Germinal center (tissue), 1 donor: ENCODE measurements at regions not wholly inside any gene's neighbourhood (a gene's known extent, or its start where the extent isn't known, plus 50 kb on each side); places are given as distances from the start of the nearest gene placed in this dataset.
"Not testable (repeated sequence)": the region's sequence is repeated elsewhere in the genome, so short reads cannot be mapped to it uniquely, and the experiment has no call there.

ENCODE experiments used
- DNase-seq: peaks from one replicate; pipeline ENCODE4 v3.0.0; 2012; ENCODE audit warnings: mixed read lengths, low spot score

GRCh38 chr9:80521151-80521550 lies 949.4 kb downstream of the TLE4 start:
- DNase-seq: no peak

DNA sequence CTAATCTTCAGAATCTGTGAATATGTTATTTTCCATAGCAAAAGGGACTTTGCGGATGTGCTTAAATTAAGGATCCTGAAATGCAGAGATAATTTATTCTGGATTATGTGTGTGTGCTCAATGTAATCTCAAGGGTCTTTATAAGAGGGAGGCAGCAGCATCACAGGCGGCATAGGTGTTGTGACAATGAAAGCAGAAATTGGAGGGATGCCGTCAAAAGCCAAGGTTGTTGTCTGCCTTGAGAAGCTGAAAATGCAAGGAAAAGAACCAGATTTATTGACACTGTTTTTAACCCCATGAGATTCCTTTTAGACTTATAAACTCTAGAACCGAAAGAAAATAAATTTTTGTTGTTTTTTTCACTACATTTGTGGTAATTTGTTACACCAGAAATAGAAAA lies 948.5 kb downstream of the TLE4 start:
- DNase-seq: no peak

DNA sequence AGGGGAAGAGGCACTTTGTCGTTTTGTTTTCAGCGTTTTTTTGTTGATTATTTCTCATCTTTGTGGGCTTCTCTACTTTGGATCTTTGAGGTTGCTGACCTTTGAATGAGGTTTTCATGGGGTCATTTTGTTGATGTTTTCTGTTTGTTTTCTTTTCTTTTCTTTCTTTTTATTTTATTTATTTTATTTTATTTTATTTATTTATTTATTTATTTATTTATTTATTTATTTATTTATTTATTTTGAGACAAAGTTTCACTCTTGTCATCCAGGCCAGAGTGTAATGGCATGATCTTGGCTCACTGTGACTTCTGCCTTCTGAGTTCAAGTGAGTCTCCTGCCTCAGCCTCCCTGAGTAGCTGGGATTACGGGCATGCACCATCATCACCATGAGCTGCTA lies 946.7 kb downstream of the TLE4 start:
- DNase-seq: no peak

DNA sequence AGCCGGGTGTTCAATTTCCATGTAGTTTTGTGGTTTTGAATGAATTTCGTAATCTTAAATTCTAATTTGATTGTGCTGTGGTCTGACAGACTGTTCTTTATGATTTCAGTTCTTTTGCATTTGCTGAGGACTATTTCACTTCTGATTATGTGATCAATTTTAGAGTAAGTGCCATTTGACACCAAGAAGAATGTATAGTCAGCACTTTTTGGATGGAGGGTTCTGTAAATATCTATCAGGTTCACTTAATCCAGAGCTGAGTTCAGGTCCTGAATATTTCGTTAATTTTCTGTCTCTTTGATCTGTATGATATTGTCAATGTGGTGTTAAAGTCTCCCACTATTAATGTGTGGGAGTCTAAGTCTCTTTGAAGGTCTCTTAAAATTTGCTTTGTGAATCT lies 944.9 kb downstream of the TLE4 start:
- DNase-seq: no peak

- no peak for DNase-seq
Observed at GRCh38 chr9:80509358-80509757, 937.6 kb downstream of the TLE4 start.

DNA sequence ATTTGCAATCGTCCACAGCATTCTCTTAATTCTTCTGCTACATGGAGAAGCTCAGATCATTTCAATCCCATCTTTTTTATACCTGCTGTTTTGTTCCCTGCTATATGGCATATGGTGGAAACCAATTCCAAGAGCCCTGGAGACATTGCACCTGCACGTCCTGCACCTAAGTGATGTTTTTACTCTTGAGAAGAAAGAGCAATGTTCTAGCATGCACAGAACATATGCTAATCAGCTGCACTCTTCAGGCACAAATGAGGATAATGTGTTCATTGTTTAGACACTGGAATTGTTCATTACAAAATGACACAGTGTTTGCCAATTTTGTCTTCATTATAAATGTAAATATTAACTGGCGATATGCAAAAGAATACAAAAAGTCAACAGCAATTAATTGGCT lies 935.8 kb downstream of the TLE4 start:
- no peak for DNase-seq

DNA sequence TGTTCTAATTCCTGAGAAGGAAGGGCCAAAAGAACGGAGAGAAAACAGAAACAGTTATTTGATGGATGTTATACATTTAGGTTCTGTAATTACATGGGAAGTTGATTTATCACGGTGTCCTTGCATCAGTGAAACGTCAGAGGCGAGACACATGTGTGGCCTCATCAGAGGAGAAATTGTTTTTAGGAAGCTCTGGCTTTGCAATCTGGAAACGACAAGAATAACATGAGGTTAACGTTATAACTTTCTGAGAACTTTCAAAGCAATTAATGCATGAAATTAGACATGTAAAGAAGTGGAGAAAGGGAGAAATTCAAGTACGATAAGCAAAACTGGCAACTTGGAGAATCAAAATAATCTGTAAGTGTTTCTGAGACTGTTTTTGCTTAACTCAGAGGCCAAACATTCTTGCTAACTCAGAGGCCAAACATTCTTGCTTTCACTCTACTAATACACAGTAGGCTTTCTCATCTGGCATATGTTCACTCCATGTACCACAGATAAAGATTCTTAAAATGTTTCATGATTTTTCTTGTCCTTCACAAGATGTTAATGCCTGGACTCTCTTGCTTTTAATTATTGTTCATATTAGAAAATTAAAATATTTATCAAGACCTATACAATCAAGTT lies 933.0 kb downstream of the TLE4 start:
- DNase-seq: no peak

- no peak for DNase-seq
Observed at GRCh38 chr9:80503671-80504281, 932.0 kb downstream of the TLE4 start.

DNA sequence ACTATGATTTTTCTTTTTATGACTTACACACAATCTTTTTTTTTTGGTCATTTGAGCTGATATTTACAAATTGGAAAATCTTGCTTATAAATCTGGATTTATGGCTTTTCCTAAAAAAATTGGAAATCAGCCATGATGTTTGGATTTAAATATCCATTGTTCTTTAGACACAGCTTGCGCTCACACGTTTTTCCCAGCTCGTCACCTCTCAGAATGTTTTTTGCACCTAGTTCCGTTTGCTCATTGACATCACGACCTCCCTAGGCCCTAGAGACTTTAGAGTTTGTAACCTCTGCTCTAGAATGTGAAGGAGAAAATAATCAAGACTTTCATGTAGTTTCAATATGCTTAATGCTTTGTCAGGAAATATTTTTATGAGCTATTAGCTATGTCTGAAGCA lies 930.5 kb downstream of the TLE4 start:
- no peak for DNase-seq

- no peak for DNase-seq
Observed at GRCh38 chr9:80501635-80502034, 929.9 kb downstream of the TLE4 start.

GRCh38 chr9:80500300-80500699 lies 928.5 kb downstream of the TLE4 start:
- no peak for DNase-seq

DNA sequence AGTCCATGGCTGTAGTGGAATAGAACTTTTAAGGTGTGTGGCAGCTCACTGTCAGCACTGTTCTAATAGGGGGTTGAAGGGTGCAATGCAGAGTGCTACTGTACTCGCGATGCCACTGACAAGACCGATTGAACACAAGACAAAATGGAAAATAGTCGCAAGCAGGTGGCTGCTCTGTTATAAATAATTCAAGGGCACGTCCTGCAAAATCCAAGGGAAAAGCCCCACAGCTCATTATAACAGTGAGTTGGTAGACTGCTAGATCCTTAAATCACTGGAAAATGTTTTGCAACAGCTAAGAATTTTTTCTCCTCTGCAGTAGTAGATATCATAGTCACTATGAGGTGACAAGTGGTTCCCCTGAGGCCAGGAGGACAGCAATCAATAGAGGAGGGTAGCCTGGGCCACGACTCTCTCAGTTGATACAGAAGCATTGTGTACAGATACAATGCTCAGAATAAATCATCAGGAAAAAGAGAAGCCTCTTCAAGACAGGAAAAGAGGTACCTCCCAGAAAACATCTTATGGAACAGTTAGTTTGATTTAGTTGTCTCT lies 926.3 kb downstream of the TLE4 start:
- no peak for DNase-seq

DNA sequence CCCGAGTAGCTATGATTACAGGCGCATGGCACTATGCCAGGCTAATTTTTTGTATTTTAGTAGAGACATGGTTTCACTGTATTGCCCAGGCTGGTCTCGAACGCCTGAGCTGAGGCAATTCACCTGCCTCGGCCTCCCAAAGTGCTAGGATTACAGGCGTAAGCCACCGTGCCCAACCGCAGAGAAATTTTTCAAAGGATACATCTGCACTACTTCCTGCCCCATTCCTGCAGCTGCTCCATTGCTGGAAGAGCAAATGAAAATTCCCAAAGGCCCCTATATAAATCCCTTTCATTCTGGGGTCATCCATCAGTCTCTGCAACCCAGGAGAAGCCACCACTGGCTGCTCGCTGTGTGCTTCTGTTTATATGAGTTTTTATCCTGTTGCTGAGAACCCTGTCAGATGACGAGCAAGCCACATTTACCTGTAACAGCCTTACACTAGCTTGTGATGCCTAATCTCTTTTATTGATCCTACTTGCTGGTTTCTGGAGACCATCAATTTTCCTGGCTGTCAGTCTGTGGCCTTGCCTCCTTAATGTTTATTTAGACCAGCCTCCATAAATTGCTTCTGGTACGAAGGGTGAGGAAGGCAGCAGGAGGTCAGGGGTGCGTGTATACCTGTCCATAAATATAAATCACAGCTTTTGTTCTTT lies 925.3 kb downstream of the TLE4 start:
- DNase-seq: no peak

DNA sequence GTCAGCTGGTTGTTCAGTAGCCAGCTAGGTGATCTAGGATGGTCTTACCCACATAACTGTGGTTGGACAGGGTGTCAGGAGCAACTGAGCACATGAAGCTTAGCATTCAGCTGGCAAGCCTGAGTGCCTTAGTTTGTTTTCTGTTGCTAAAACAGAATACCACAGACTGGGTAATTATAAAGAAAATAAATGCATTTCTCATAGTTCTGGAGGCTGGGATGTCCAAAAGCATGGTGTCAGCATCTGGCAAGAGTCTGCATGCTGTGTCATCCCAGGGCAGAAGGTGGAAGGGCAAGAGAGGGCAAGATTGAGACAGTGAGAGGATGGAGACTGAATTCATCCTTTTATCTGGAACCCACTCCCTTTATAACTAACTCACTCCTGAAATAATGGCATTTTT lies 921.5 kb downstream of the TLE4 start:
- no peak for DNase-seq

GRCh38 chr9:80492221-80492620 lies 920.5 kb downstream of the TLE4 start:
- no peak for DNase-seq

DNA sequence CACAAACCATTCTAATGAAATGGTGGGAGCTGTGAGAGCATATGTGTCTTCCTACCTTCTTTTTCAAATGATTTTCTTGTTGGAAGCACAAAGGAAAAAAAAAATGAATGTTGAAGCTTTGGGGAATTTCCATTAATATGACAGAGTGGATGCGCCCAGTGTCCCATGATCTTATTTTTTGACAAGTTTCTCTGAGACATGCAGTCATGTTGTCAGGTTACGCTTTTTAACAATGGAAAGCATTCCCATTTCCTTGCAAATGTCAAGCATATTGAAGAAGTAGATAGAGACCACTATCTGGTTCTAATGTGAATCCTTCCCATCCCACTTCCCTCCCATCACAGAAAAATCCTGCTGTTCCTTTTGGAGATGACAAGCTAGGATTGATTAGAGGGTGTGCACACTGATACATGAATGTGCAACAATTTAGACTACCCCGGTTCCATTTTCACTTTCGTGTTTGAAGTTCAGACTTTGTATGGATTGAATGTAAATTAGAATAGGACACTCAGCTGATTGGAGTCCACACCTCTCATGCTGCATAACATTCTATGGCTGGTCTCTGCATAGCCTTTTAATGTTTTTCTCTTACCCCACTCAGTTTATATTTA lies 919.4 kb downstream of the TLE4 start:
- DNase-seq: no peak

DNA sequence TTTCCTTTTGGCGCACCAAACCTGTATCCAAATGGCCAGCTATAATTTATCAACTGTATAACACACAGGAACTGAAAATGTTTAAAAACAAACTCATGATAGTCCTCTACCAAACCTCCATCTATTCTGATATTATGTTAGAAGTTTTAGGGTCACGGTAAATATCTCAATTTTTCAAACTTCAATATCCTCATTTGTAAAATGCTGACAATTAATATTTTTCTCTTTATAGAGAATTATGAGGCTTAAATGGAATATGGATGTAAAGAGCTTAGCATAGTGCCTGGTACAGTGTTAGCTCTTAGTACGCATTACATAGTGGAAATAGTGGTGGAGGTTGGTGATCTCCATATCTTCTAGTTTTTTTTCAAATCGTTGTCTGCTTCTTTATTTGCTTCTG lies 917.6 kb downstream of the TLE4 start:
- no peak for DNase-seq

GRCh38 chr9:80485420-80486250 lies 913.9 kb downstream of the TLE4 start:
- DNase-seq: no peak

DNA sequence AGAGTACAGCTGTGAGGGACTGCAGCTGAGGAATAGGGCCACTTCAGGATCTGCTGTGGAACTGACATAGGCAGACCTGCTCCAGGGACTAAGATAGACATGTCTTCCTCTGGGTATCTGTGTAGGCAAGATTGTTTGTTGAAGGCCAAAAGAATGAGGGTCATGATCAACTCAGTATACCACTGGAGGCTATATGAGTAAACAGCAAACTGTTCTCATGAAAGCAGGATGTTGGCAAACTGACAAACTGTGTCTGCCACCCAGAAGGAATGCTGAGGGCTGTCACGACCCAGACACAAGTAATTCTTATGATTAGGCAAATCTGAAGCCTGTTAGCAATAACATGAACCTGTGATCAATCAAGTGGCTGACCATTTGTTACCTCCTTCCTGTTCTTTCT lies 910.5 kb downstream of the TLE4 start:
- not testable (repeated sequence) for DNase-seq

GRCh38 chr9:80467632-80468031 lies 895.9 kb downstream of the TLE4 start:
- DNase-seq: no peak

GRCh38 chr9:80465556-80465955 lies 893.8 kb downstream of the TLE4 start:
- DNase-seq: no peak

DNA sequence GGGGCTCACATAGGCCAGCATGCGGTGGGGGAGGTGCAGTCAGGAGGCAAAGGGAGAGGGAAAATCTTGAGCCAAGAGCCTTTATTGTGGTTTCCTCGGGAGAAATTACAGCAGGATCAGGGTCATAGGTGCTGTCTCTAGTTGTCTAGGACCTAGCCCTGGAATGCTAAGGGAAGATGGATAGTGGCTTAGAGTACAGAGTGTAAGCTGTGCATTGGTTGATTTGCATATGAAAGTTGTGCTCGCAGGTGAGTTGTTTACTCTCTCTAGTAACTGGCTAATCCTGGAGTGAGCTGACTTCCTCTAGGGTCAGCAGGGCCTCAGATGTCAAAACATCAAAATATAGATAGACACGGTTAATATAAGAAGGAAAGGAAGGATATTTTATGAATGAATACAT lies 877.7 kb downstream of the TLE4 start:
- DNase-seq: no peak
